ENCODE measurements at regions not wholly inside any gene's neighbourhood (a gene's known extent, or its start where the extent isn't known, plus 50 kb on each side); places are given as distances from the start of the nearest gene placed in this dataset.
A peak's percentile ranks its signal among the peaks of the same experiment; 100 is the strongest.

- DNase-seq (ENCODE audit: low spot score): peak; percentile 44
- TF ChIP-seq CTCF (IDR thresholded peaks at IDR 0.05): no peak
These were observed 96.4 kb downstream of the FAS start for GRCh38 chr10:89086801-89087521.

GRCh38 chr10:89085153-89085552 lies 94.6 kb downstream of the FAS start:
- ATAC-seq (ENCODE audit: low FRiP score): no peak
- no peak for TF ChIP-seq CTCF (IDR thresholded peaks at IDR 0.05)
- no peak for DNase-seq (ENCODE audit: low spot score)

More at GRCh38 chr10:89086801-89087521, 96.4 kb downstream of the FAS start:
- peak; percentile 71 for ATAC-seq (ENCODE audit: low FRiP score)

DNA sequence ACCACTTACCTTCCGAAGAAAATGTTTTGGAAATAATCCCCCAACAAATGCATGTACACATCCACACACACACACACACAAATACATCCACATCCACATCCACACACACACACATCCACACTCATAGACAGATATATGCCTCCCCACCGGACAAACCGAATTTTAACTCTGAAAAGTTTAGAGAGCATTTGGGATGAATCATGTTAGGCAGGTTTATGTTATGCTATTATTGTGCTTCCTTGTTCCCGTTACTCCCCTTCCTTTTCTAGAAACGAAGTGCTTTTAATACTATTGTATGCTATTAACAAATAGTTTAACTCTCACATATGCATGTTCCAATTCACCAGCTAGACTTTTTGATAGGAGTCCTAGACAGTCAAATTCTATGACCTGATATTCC lies 91.5 kb downstream of the FAS start:
- TF ChIP-seq CTCF (IDR thresholded peaks at IDR 0.05): no peak
- no peak for ATAC-seq (ENCODE audit: low FRiP score)
- DNase-seq (ENCODE audit: low spot score): no peak

- ATAC-seq (ENCODE audit: low FRiP score) (no peak), DNase-seq (ENCODE audit: low spot score) (no peak)
- no peak for TF ChIP-seq CTCF (IDR thresholded peaks at IDR 0.05)
These were observed 90.1 kb downstream of the FAS start for GRCh38 chr10:89080660-89081059.

- no peak for TF ChIP-seq CTCF (IDR thresholded peaks at IDR 0.05)
- ATAC-seq (ENCODE audit: low FRiP score) (no peak), DNase-seq (ENCODE audit: low spot score) (no peak)
These were observed 89.4 kb downstream of the FAS start for GRCh38 chr10:89079961-89080360.

DNA sequence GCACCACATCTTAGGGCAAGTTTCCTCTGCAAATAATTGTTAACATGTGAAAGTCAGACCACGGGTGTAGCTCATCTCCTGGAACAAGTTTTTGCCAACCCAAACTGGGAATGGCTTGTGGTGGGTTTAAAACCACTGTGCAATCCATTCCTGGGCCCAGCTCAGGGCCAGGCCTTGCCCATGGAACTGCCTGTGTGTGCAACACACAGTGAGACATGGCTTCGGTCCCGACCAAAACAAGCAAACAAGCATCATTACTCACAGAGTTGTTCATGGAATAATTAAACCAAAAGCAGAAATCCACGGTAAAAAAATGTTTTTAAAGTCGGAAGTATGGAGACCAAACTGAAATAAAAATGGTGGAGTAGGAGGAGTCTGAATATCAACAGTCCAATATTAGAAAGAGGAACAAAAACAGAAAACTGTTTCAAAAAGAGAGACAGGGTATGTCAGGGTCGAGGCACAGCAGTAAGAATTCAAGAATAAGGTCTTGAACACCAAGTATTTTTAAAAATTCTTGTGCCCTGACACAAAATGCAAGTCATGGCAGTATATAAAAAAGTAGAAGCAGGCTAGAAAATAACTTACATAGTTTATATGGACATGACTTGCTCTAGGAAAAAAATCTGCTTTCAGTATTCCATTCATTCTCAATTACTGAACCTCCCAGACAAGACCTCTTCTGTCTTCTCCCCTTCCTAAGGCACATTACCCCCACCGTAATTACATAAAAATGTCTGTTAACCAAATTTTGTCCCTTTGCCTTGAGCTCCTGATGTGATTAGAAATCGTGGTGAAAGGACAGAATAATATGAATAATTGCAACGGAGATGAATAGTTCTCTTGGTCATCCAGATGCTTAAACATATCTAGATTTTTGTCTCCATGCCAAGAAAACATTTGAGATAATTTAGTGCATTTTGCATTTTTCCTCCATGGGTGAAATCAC lies 88.4 kb downstream of the FAS start:
- ATAC-seq (ENCODE audit: low FRiP score) (no peak), DNase-seq (ENCODE audit: low spot score) (no peak)
- TF ChIP-seq CTCF (IDR thresholded peaks at IDR 0.05): no peak
